Liver (tissue), 8 donors: ENCODE measurements at regions not wholly inside any gene's neighbourhood (a gene's known extent, or its start where the extent isn't known, plus 50 kb on each side); places are given as distances from the start of the nearest gene placed in this dataset.

Experiments
- DNase-seq: peaks from one replicate; pipeline ENCODE4 v3.0.0-alpha.2; 2017; ENCODE audit warnings: low spot score
- H3K27ac ChIP-seq, 2 donors: one replicate each; pipeline ENCODE4 v1.7.0; 2013; ENCODE audit warnings: inconsistent platforms in 2 of 2, low read length in 2 of 2, control low read depth in 1 of 2, low read depth in 1 of 2, mild to moderate bottlenecking in 1 of 2
- H3K27me3 ChIP-seq, 4 donors: one replicate each; pipeline versions ENCODE4 v1.6.1 to v1.7.0; 2013; ENCODE audit warnings: low read length in 3 of 4, inconsistent platforms in 1 of 4, mild to moderate bottlenecking in 1 of 4, moderate library complexity in 1 of 4; ENCODE audit not compliant: control insufficient read depth in 4 of 4, insufficient read depth in 4 of 4
- H3K36me3 ChIP-seq, 4 donors: one replicate each; pipeline versions ENCODE4 v1.6.1 to v1.7.0; 2013; ENCODE audit warnings: low read length in 3 of 4, mild to moderate bottlenecking in 3 of 4, low read depth in 1 of 4, moderate library complexity in 1 of 4; ENCODE audit not compliant: control insufficient read depth in 4 of 4, insufficient read depth in 3 of 4
- H3K4me1 ChIP-seq, 4 donors: one replicate each; pipeline versions ENCODE4 v1.6.1 to v1.7.0; 2013; ENCODE audit warnings: low read length in 3 of 4, mild to moderate bottlenecking in 3 of 4, moderate library complexity in 1 of 4; ENCODE audit not compliant: control insufficient read depth in 4 of 4, insufficient read depth in 4 of 4
- H3K4me3 ChIP-seq, 3 donors: one replicate each; pipeline versions ENCODE4 v1.6.1 to v1.7.0; 2013; ENCODE audit warnings: low read length in 3 of 3, control low read depth in 1 of 3, low read depth in 1 of 3, mild to moderate bottlenecking in 1 of 3
- H3K9ac ChIP-seq, 2 donors: one replicate each; pipeline ENCODE4 v1.7.0; 2013; ENCODE audit warnings: low read length in 2 of 2, mild to moderate bottlenecking in 2 of 2, moderate library complexity in 2 of 2, control low read depth in 1 of 2, low read depth in 1 of 2
- H3K9me3 ChIP-seq, 4 donors: one replicate each; pipeline versions ENCODE4 v1.6.1 to v1.7.0; 2013; ENCODE audit warnings: low read length in 3 of 4; ENCODE audit not compliant: control insufficient read depth in 4 of 4
- ATF3 ChIP-seq: IDR thresholded peaks from 2 replicates; pipeline ENCODE4 v1.6.1; 2016; ENCODE audit warnings: antibody characterized with exemption
- CTCF ChIP-seq: fragments of 150-350 bp; IDR thresholded peaks from 2 replicates; pipeline ENCODE4 v1.5.1; 2017; ENCODE audit warnings: improper control_type of control experiment, low read depth, low read length; ENCODE audit not compliant: missing input control
- EGR1 ChIP-seq, 2 donors: IDR thresholded peaks; 2 replicates each; pipeline ENCODE4 v1.6.1; 2016 to 2018; ENCODE audit warnings: antibody characterized with exemption in 2 of 2, low read depth in 2 of 2
- FOXA2 ChIP-seq: IDR thresholded peaks from 2 replicates; pipeline ENCODE4 v1.6.1; 2016; ENCODE audit warnings: antibody characterized with exemption
- GABPA ChIP-seq, 2 donors: IDR thresholded peaks in 1 of 2; conservative IDR thresholded peaks in 1 of 2; 2 replicates each; pipeline ENCODE4 v1.6.1; 2016; ENCODE audit warnings: antibody characterized with exemption in 2 of 2, mild to moderate bottlenecking in 1 of 2, moderate library complexity in 1 of 2
- HNF4A ChIP-seq, 2 donors: conservative IDR thresholded peaks; 2 replicates each; pipeline ENCODE4 v1.6.1; 2016; ENCODE audit warnings: antibody characterized with exemption in 2 of 2, mild to moderate bottlenecking in 2 of 2
- HNF4G ChIP-seq: IDR thresholded peaks from 2 replicates; pipeline ENCODE4 v1.6.1; 2016; ENCODE audit warnings: antibody characterized with exemption
- JUND ChIP-seq, 2 donors: IDR thresholded peaks; 2 replicates each; pipeline ENCODE4 v1.6.1; 2016; ENCODE audit warnings: antibody characterized with exemption in 2 of 2
- MAX ChIP-seq: IDR thresholded peaks from 2 replicates; pipeline ENCODE4 v1.6.1; 2016; ENCODE audit warnings: antibody characterized with exemption
- NR2F2 ChIP-seq: IDR thresholded peaks from 2 replicates; pipeline ENCODE4 v1.6.1; 2016; ENCODE audit warnings: antibody characterized with exemption
- RAD21 ChIP-seq, 2 donors: IDR thresholded peaks; 2 replicates each; pipeline ENCODE4 v1.6.1; 2016; ENCODE audit warnings: antibody characterized with exemption in 2 of 2, mild to moderate bottlenecking in 2 of 2
- REST ChIP-seq: IDR thresholded peaks from 2 replicates; pipeline ENCODE4 v1.6.1; 2016; ENCODE audit warnings: antibody characterized with exemption, mild to moderate bottlenecking
- RXRA ChIP-seq, 2 donors: IDR thresholded peaks; 2 replicates each; pipeline ENCODE4 v1.6.1; 2017 to 2018; ENCODE audit warnings: antibody characterized with exemption in 2 of 2, mild to moderate bottlenecking in 1 of 2
- SP1 ChIP-seq: IDR thresholded peaks from 2 replicates; pipeline ENCODE4 v1.6.1; 2018; ENCODE audit warnings: antibody characterized with exemption, mild to moderate bottlenecking
- TAF1 ChIP-seq: conservative IDR thresholded peaks from 2 replicates; pipeline ENCODE4 v1.6.1; 2016; ENCODE audit warnings: antibody characterized with exemption, mild to moderate bottlenecking
- YY1 ChIP-seq: IDR thresholded peaks from 2 replicates; pipeline ENCODE4 v1.6.1; 2016; ENCODE audit warnings: antibody characterized with exemption, mild to moderate bottlenecking
- ZBTB33 ChIP-seq: IDR thresholded peaks from 2 replicates; pipeline ENCODE4 v1.6.1; 2016; ENCODE audit warnings: antibody characterized with exemption
- WGBS: extraction: QIAGEN DNeasy Blood & Tissue Kit; methylation state at CpG from one replicate; pipeline ENCODE4 v1.1.7; 2013; 5-methylcytosine and 5-hydroxymethylcytosine counted together
- donor health status: healthy.
- donor health status: healthy.
- donor health status: healthy.
- donor health status: healthy.
- donor health status: healthy.

GRCh38 chr12:124436366-124436765, 131.0 kb downstream of the NCOR2 start (continued):
- TF ChIP-seq ZBTB33 (no peak), ATF3 (no peak), RAD21 (IDR thresholded peaks at IDR 0.05) (no peak), HNF4A (conservative IDR thresholded peaks at IDR 0.05) (no peak), RXRA (IDR thresholded peaks at IDR 0.05) (no peak), FOXA2 (no peak)

- no peak for TF ChIP-seq REST
- no peak for TF ChIP-seq HNF4A (conservative IDR thresholded peaks at IDR 0.05)
- TF ChIP-seq RXRA (IDR thresholded peaks at IDR 0.05) = no peak
- no peak for TF ChIP-seq TAF1
- no peak for TF ChIP-seq JUND (IDR thresholded peaks at IDR 0.05)
- TF ChIP-seq HNF4G = no peak
- no peak for TF ChIP-seq NR2F2
- TF ChIP-seq YY1 = no peak
- TF ChIP-seq ATF3 = no peak
- TF ChIP-seq EGR1 (IDR thresholded peaks at IDR 0.05; ENCODE audit: low read depth in 2 of 2) = no peak
- no peak for TF ChIP-seq MAX
- no peak for TF ChIP-seq FOXA2
- TF ChIP-seq ZBTB33 = no peak
- no peak for TF ChIP-seq SP1
- no peak for TF ChIP-seq RAD21 (IDR thresholded peaks at IDR 0.05)
- TF ChIP-seq GABPA (IDR thresholded peaks at IDR 0.05 in 1 of 2, conservative IDR thresholded peaks at IDR 0.05 in 1 of 2) = no peak
- no peak for TF ChIP-seq CTCF
- Histone ChIP-seq H3K27ac (no peak overlapping the region), H3K9ac (no peak overlapping the region), H3K27me3 (no peaks in the 10 kb centered on the region), H3K9me3 (no peaks in the 10 kb centered on the region), H3K4me3 (no peak overlapping the region), H3K4me1 (peaks cover 0 to 4% (median 1%) of the 10 kb centered on the region in 4 donors), H3K36me3 (no peaks in the 10 kb centered on the region)
- no peak for DNase-seq
- WGBS = 97% methylated on average over 16 of the region's 16 CpGs
Observed at GRCh38 chr12:124435806-124436345, 131.5 kb downstream of the NCOR2 start.
